Neural cell (in vitro differentiated cells): ENCODE measurements at regions not wholly inside any gene's neighbourhood (a gene's known extent, or its start where the extent isn't known, plus 50 kb on each side); places are given as distances from the start of the nearest gene placed in this dataset.

Experiments
- H2AFZ ChIP-seq: fragments of 200-600, 300-800 bp; sonication (generic), shearing (Covaris generic); 2 replicates; pipeline ENCODE4 v1.6.0; 2014; ENCODE audit warnings: low read depth, mild to moderate bottlenecking, antibody characterized with exemption, low read length, moderate library complexity
- H3F3A ChIP-seq: fragments of 200-600 bp; shearing (Covaris generic); 2 replicates; pipeline ENCODE4 v1.6.1; 2016; ENCODE audit warnings: mild to moderate bottlenecking, moderate library complexity, mixed read lengths, antibody characterized with exemption, low read length; ENCODE audit not compliant: insufficient read depth, poor library complexity, severe bottlenecking
- H3K27ac ChIP-seq: fragments of 200-600, 300-800 bp; sonication (generic), shearing (Covaris generic); 2 replicates; pipeline ENCODE4 v1.5.1; 2014; ENCODE audit warnings: mild to moderate bottlenecking, low read length, moderate library complexity
- H3K27me3 ChIP-seq: fragments of 300-800, 200-600 bp; sonication (generic), shearing (Covaris generic); 2 replicates; pipeline ENCODE4 v1.6.0; 2014; ENCODE audit warnings: mild to moderate bottlenecking, low read depth, low read length, moderate library complexity; ENCODE audit not compliant: insufficient read depth
- H3K36me3 ChIP-seq: fragments of 300-800, 200-600 bp; sonication (generic), shearing (Covaris generic); 2 replicates; pipeline ENCODE4 v1.5.1; 2014; ENCODE audit warnings: mild to moderate bottlenecking, antibody characterized with exemption, low read length, moderate library complexity; ENCODE audit not compliant: insufficient read depth
- H3K4me2 ChIP-seq: fragments of 300-800, 200-600 bp; sonication (generic), shearing (Covaris generic); 2 replicates; pipeline ENCODE4 v1.6.0; 2014; ENCODE audit warnings: mild to moderate bottlenecking, low read length
- H3K4me3 ChIP-seq: fragments of 300-800, 200-600 bp; sonication (generic), shearing (Covaris generic); 2 replicates; pipeline ENCODE4 v1.5.1; 2014; ENCODE audit warnings: mild to moderate bottlenecking, low read length, moderate library complexity
- H3K79me2 ChIP-seq: fragments of 200-600 bp; shearing (Covaris generic); replicated peaks from 2 replicates; pipeline ENCODE4 v1.6.0; 2014; ENCODE audit warnings: mild to moderate bottlenecking, low read length, moderate library complexity; ENCODE audit not compliant: insufficient read depth
- H3K9ac ChIP-seq: fragments of 300-800, 200-600 bp; sonication (generic), shearing (Covaris generic); 2 replicates; pipeline ENCODE4 v1.6.1; 2016; ENCODE audit warnings: mild to moderate bottlenecking, low read length, mixed read lengths
- H3K9me2 ChIP-seq: fragments of 200-600 bp; shearing (Covaris generic); 2 replicates; pipeline ENCODE4 v1.6.1; 2016; ENCODE audit warnings: mild to moderate bottlenecking, low read length, mixed read lengths; ENCODE audit not compliant: insufficient read depth
- H3K9me3 ChIP-seq: fragments of 200-600, 300-800 bp; sonication (generic), shearing (Covaris generic); 2 replicates; pipeline ENCODE4 v1.6.1; 2016; ENCODE audit warnings: mild to moderate bottlenecking, mixed run types, low read length, moderate library complexity, mixed read lengths
- H4K20me1 ChIP-seq: fragments of 200-600 bp; shearing (Covaris generic); 2 replicates; pipeline ENCODE4 v1.6.1; 2016; ENCODE audit warnings: mild to moderate bottlenecking, mixed run types; ENCODE audit not compliant: insufficient read depth
- CTCF ChIP-seq: fragments of 450-650 bp; IDR thresholded peaks from 2 replicates; pipeline ENCODE4 v1.5.1; 2014; ENCODE audit warnings: antibody characterized with exemption, mild to moderate bottlenecking, moderate library complexity; ENCODE audit not compliant: poor library complexity, severe bottlenecking
- EP300 ChIP-seq: fragments of 450-650 bp; conservative IDR thresholded peaks from 2 replicates; pipeline ENCODE4 v1.6.1; 2014; ENCODE audit warnings: antibody characterized with exemption, mild to moderate bottlenecking, moderate library complexity; ENCODE audit not compliant: poor library complexity, severe bottlenecking
- EZH2 ChIP-seq: fragments of 200-600, 300-800 bp; shearing (Covaris generic), sonication (generic); IDR thresholded peaks from 2 replicates; pipeline ENCODE4 v1.6.1; 2014; ENCODE audit warnings: antibody characterized with exemption, low read length, borderline replicate concordance, mild to moderate bottlenecking; ENCODE audit not compliant: insufficient read depth, poor library complexity, severe bottlenecking
- MXI1 ChIP-seq: fragments of 450-650 bp; conservative IDR thresholded peaks from 2 replicates; pipeline ENCODE4 v1.6.1; 2014; ENCODE audit warnings: antibody characterized with exemption, mild to moderate bottlenecking; ENCODE audit not compliant: poor library complexity, severe bottlenecking
- POLR2AphosphoS5 ChIP-seq: IDR thresholded peaks from 2 replicates; pipeline ENCODE4 v1.6.1; 2012
- RAD21 ChIP-seq: fragments of 450-650 bp; conservative IDR thresholded peaks from 2 replicates; pipeline ENCODE4 v1.6.1; 2014; ENCODE audit warnings: antibody characterized with exemption, mild to moderate bottlenecking, moderate library complexity
- REST ChIP-seq: IDR thresholded peaks from 2 replicates; pipeline ENCODE4 v1.6.1; 2012; ENCODE audit warnings: borderline replicate concordance
- SMC3 ChIP-seq: fragments of 450-650 bp; conservative IDR thresholded peaks from 2 replicates; pipeline ENCODE4 v1.6.1; 2014; ENCODE audit warnings: antibody characterized with exemption, mild to moderate bottlenecking, moderate library complexity; ENCODE audit not compliant: poor library complexity
- TAF1 ChIP-seq: IDR thresholded peaks from 2 replicates; pipeline ENCODE4 v1.6.1; 2012; ENCODE audit warnings: low read depth

- H3K36me3 ChIP-seq = no peaks in the 10 kb centered on the region
- H3K27me3 ChIP-seq = no peaks in the 10 kb centered on the region
- no peak overlapping the region for H3K4me3 ChIP-seq
- no peaks in the 10 kb centered on the region for H3K79me2 ChIP-seq
- no peaks in the 10 kb centered on the region for H3K9me2 ChIP-seq
- no peaks in the 10 kb centered on the region for H3K9me3 ChIP-seq
- no peak overlapping the region for H3K27ac ChIP-seq
- no peaks in the 10 kb centered on the region for H4K20me1 ChIP-seq
- TF ChIP-seq MXI1 (no peak), REST (no peak), EZH2 (no peak), SMC3 (no peak), CTCF (no peak), RAD21 (no peak), EP300 (no peak), POLR2AphosphoS5 (no peak), TAF1 (no peak)
- no peak overlapping the region for H3K4me2 ChIP-seq
- no peak overlapping the region for H3K9ac ChIP-seq
- no peaks in the 10 kb centered on the region for H3F3A ChIP-seq
- H2AFZ ChIP-seq = no peak overlapping the region
Observed at GRCh38 chr13:34547929-34548328, 394.1 kb upstream of the NBEA start.

- Histone ChIP-seq H3K79me2 (no peaks in the 10 kb centered on the region), H2AFZ (no peak overlapping the region), H3K9ac (no peak overlapping the region), H3K9me2 (no peaks in the 10 kb centered on the region), H3K9me3 (no peaks in the 10 kb centered on the region), H3F3A (no peaks in the 10 kb centered on the region), H3K27ac (no peak overlapping the region), H3K4me3 (no peak overlapping the region), H3K27me3 (no peaks in the 10 kb centered on the region), H3K36me3 (no peaks in the 10 kb centered on the region), H3K4me2 (no peak overlapping the region), H4K20me1 (no peaks in the 10 kb centered on the region)
- TF ChIP-seq REST = no peak
- TF ChIP-seq SMC3 = no peak
- no peak for TF ChIP-seq TAF1
- TF ChIP-seq MXI1 = no peak
- no peak for TF ChIP-seq EZH2
- TF ChIP-seq POLR2AphosphoS5 = no peak
- no peak for TF ChIP-seq CTCF
- no peak for TF ChIP-seq RAD21
- no peak for TF ChIP-seq EP300
Observed at GRCh38 chr13:34553376-34553775, 388.7 kb upstream of the NBEA start.
